ENCODE measurements at regions not wholly inside any gene's neighbourhood (a gene's known extent, or its start where the extent isn't known, plus 50 kb on each side); places are given as distances from the start of the nearest gene placed in this dataset.

DNA sequence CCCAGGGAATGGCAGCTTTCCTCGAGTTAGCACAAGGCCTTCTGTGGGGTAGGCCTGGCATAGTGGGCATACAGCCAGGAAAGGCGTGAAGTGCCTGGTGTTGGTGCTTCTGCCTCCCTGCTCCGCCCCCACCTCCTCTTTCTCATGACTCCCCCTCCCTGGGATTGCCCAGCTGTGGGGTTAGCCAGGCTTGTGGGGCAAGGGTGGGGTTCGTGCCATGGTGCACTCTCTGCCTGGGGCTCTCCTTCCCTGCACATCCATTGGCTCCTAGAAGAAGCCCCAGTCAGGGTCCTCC, 236.8 kb upstream of the NCAM1 start:
- DNase-seq, result no peak

- no peak for DNase-seq
Observed at GRCh38 chr11:112725636-112726035, 235.6 kb upstream of the NCAM1 start.

- no peak for DNase-seq
Observed at GRCh38 chr11:112727341-112727841, 233.8 kb upstream of the NCAM1 start.

DNA sequence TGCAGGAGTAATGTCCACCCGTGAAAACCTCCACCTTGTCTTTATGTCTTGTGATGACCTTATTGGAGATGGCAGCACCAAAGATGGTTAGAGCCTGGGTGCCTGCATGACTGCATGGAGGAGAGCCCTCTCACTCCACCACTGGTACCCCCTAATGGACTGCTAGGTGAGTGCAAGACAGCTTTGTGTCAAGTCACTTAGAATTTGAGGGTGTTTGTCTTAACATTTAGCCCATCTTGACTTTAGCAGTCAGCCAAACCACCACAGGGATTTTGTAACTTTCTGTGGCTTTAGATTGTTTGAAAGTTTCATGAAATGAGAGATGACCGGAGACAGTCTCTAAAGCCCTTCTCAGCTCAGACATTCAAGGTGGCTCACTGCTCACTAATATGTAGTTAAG, 232.9 kb upstream of the NCAM1 start:
- DNase-seq, result no peak

DNA sequence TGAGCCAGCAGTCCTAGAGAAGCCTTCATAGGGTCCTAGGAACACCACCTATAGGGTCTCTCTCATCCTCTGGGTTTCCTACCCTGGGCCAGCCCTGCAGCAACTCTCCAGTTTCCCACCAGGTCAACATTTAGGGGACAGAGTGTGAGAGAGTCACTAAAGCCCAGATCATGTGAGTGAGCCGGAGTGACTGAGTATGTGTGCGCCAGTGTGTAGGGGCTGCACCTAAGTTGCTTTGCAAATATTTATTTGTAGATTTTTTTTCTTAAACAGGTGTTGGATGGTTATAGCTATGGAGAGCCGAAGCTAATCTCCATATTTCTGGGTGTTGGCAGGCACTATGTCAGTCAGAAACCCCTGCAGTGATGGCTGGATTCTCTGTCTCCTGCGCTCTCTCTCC, 232.5 kb upstream of the NCAM1 start:
- no peak for DNase-seq

DNA sequence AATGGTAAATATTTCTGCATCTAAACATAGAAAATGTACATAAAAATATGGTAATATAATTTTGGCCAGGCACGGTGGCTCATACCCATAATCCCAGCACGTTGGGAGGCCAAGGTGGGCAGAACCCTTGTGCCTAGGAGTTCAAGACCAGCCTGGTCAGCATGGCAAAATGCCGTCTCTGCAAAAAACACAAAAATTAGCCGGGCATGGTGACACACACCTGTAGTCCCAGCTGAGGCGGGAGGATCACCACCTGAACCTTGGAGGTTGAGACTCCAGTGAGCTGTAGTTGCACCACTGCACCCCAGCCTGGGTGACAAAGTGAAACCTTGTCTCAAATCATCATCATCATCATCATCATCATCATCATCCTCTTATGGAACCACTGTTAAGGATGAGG, 230.6 kb upstream of the NCAM1 start:
- no peak for DNase-seq

DNA sequence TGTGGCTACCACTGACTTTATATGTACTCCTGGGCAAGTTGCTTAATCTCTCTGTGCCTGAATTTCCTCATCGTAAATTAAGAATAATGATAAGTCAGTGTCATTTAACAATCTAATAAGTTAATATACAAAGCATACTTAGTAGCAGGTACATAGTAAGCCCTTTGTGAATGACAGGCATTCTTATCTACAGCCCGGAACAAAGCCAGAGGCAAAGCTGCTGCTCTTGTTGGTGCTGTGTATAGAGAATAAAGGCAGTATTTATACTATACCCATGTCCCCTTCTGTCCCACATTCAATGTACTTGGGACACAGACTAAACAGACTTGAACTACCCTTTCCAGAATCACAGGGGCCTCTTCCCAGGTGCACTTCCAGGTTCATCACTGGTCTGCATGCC, 229.7 kb upstream of the NCAM1 start:
- DNase-seq, result no peak

DNA sequence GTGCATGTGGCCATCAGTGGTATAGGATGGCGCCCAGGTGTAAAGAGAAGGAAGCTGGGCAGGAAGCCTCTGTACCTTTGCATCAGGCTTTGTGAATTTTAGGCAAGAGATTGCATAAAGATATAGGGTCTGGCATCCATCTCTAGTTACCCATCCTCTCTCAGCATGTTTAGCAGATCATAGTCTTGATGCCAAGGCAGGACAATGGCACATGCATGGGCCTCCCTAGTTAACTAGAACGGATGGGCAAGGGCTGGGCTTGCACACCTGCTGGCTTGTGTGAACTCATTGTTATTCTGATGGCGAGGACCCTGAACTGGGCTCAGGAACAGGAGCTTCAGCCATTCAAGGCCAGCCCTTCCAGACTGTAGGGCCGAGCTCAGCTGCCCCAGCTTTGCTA, 229.2 kb upstream of the NCAM1 start:
- DNase-seq, result no peak

- DNase-seq, result no peak
Observed at GRCh38 chr11:112734207-112734606, 227.0 kb upstream of the NCAM1 start.

GRCh38 chr11:112735470-112735869, 225.8 kb upstream of the NCAM1 start:
- DNase-seq, result no peak

DNA sequence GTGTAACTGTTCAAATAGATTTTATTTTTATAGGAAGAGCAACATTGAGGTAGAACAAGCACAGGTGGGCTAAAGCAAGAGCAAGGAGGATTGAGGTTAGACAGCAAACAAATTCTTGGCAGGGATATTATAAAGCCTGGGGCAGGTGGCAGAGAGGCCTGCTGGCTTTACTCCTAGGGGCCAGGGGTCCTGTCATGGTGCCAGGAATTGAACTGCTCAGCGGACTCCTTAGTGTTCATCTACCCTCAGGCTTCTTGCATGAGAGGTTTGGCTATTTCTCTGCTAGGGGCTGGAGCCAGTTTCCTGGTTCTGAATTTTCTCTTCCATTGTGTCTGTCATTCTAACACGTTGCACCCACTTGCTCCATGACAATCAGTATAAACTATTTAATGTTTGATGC, 217.2 kb upstream of the NCAM1 start:
- DNase-seq, result no peak

- no peak for DNase-seq
Observed at GRCh38 chr11:112745973-112746372, 215.2 kb upstream of the NCAM1 start.

- no peak for DNase-seq
Observed at GRCh38 chr11:112748252-112748651, 213.0 kb upstream of the NCAM1 start.

DNA sequence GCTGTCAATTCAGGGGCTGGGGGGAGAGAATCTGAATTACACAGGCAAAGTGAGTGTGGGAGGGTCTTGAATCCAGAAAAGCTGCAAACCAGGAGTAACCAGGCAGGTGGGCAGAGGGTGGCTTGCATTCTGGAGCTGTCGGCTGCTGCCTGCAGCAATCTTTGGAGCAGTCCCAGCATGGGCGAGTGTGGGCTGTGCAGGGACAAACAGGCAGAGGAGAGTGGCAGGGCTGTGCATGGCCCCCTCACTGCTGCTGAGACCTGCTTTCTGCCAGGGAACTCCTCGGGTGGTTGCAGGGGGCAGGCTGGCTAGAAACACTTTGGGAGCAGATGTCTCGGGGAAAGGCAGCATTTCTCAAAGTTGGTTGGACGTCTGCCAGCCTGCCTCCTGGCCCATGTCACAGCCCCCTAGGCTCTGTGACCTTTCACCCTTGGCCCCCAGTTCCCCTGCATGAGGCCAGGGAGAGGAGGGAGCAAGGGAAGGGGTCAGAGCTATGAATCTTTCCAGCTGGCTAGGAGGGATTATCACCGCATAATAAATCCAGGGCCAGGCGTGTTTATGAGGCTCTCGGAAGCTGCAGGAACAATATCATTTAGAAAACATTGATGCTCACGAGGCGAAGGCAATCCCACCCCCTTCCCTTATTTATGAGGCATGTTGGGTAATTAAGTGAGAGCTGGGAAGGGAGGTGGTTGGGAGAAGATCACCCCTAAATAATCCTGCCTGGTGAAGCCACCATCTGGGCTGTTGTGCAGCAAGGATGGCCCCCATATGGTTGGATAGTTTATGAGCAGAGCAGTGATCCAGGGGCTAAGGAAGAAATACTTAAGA, 212.3 kb upstream of the NCAM1 start:
- no peak for DNase-seq

DNA sequence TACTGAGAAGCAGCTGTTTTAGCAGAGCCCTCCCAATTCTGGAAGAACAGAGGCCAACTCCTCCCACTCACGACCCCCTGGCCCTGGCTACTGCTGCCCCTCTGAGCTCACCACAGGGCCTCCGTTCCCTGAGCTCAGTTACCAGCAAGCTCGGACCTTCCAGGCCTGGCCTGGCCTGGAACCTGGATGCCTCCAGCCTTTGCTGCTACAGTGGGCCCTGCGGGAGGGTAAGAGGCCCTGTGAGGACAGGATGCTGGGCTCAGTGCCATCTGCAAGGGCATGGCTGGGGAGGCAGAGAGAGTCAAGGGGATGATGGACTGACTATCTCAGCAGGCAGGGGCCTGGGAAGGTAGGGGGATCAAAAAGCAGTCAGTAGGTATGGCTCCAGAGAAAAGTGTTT, 209.9 kb upstream of the NCAM1 start:
- no peak for DNase-seq

DNA sequence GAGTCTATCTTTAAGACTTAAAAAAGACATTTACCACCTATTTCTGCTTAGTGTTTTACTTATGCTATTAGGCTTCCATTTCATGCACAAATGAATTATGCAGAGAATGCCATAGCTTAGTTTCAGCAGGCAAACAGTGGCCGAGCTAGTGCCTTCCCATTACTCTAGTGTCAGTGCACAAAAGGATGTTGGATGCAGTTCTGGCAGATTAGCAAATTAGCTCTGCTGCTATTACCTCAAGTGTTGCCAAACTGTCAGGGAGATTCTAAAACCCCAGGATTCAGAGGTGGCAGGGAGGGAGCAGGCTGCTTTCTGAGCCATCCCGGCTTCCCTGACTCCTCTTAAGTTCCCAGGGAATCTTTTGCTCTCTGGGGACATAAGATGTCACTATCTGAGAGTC, 209.4 kb upstream of the NCAM1 start:
- DNase-seq, result no peak

DNA sequence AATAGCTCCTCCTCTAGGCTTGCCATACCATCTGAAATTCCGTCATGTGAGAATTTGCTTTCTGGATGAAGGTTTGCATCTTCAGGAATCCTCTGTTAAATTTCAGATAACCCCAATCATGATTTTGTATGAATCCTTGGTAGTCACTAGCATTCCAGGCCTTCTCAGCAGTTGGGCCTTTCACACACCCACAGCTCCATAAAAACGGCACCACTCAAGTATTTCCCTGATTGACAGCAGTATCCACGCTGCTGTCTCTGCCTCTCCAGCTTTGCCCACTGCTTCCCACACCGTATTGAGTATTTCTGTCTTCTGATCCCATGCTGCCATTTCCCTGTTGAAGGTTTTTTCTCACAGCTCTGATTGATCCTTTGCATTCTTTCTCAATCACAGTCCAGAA, 208.7 kb upstream of the NCAM1 start:
- DNase-seq, result no peak

- DNase-seq, result no peak
Observed at GRCh38 chr11:112753706-112754105, 207.5 kb upstream of the NCAM1 start.

GRCh38 chr11:112759418-112759817, 201.8 kb upstream of the NCAM1 start:
- no peak for DNase-seq

GRCh38 chr11:112760396-112761059, 200.7 kb upstream of the NCAM1 start:
- DNase-seq, result no peak

- no peak for DNase-seq
Observed at GRCh38 chr11:112761911-112762706, 199.1 kb upstream of the NCAM1 start.

GRCh38 chr11:112762707-112763090, 198.5 kb upstream of the NCAM1 start:
- DNase-seq, result peak in 1 of 2 experiments; percentile 53

DNA sequence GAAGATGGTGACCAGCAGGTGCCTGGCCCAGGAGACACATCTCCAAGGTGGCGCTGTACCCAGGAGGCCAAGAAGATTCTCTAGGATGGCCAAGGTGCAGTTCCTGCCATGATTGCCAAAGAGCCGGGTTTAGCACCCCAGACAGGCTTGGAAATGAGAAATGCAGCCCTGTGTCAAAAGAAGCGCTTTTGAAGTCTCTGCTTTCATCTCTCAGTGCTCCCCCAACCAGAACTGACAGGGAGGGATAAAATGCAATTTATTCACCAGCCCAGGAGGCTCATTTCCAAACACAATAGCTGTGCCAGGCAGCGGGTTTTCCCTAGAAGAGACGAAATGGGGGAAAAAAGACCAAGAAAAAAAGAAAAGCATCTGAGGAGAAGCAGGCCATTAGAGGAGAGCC, 195.9 kb upstream of the NCAM1 start:
- DNase-seq, result no peak

- no peak for DNase-seq
Observed at GRCh38 chr11:112769170-112769569, 192.1 kb upstream of the NCAM1 start.
